AG10803 (cell line): ENCODE measurements at regions not wholly inside any gene's neighbourhood (a gene's known extent, or its start where the extent isn't known, plus 50 kb on each side); places are given as distances from the start of the nearest gene placed in this dataset.

ENCODE experiments used
- DNase-seq: peaks from one replicate; pipeline ENCODE4 v3.0.0; 2010; ENCODE audit warnings: low read depth
- H3K4me3 ChIP-seq: 2 replicates; pipeline ENCODE4 v1.5.1; 2011; ENCODE audit warnings: mild to moderate bottlenecking, low read length, control low read depth
- TF ChIP-seq, protein P1 (sequence below): conservative IDR thresholded peaks from 2 replicates; pipeline ENCODE4 v1.5.1; 2011; ENCODE audit warnings: mild to moderate bottlenecking, low read length, control low read depth, inconsistent platforms

DNA sequence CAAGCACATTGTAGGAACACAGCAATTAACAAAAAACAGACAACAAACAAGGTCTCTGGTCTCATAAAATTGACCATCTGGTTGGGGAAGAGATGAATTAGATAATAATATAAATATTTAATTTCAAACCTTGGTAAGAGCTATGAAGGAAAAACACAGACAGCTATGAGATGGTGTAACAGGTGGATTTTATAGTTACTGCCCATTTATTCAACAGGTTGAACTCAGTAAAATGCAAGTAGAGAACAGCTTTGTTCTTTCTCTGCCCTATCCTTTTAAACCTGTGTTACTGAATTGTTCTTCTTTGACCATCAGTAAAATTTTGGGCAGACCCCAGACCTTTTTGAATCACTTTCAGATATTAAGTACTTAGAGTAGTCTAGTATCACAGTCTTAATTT lies 77.6 kb upstream of the FAM216B start:
- no peak overlapping the region for H3K4me3 ChIP-seq
- no peak for DNase-seq
- TF ChIP-seq, protein P1, sequence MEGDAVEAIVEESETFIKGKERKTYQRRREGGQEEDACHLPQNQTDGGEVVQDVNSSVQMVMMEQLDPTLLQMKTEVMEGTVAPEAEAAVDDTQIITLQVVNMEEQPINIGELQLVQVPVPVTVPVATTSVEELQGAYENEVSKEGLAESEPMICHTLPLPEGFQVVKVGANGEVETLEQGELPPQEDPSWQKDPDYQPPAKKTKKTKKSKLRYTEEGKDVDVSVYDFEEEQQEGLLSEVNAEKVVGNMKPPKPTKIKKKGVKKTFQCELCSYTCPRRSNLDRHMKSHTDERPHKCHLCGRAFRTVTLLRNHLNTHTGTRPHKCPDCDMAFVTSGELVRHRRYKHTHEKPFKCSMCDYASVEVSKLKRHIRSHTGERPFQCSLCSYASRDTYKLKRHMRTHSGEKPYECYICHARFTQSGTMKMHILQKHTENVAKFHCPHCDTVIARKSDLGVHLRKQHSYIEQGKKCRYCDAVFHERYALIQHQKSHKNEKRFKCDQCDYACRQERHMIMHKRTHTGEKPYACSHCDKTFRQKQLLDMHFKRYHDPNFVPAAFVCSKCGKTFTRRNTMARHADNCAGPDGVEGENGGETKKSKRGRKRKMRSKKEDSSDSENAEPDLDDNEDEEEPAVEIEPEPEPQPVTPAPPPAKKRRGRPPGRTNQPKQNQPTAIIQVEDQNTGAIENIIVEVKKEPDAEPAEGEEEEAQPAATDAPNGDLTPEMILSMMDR, result no peak

DNA sequence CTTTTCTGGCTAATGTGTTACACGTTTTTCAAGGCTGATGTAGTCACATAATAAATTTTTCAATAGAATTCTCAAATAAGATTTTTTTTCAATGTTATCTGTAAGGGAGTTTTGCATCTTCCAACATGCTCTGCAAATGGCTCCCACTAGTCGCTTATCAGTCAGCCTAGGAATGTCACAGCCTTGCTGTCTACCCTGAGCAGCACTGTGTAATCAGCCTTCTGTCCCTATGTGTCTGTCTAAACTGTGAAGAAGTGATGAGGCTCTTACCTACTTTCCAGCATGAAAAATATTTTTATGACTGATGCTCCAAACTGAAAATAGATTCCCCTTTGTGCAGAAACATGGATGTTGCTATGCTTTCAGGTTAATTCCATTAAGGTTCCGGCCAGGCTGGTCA lies 75.1 kb upstream of the FAM216B start:
- H3K4me3 ChIP-seq, result no peak overlapping the region
- TF ChIP-seq, protein P1, result no peak
- DNase-seq, result no peak

DNA sequence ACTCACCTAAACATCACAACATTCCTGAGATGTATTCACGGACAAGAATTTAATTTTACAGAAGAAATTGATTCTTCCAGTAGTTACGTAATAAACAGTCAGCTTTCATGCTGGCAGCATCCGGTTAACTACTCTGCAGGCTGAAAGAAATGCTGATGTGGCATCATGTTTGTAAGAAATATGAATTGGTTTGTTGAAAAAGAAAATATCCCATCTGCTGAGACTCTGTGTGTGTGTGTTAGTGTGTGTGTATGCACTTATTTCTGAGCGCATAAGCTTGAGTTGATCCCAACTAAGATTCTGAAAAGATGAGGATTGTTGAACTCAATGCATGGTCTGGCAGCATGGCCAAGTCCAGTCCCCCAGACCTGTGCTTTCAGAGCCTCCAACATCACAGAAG lies 74.3 kb upstream of the FAM216B start:
- no peak overlapping the region for H3K4me3 ChIP-seq
- TF ChIP-seq, protein P1, result no peak
- peak; percentile 48 for DNase-seq

DNA sequence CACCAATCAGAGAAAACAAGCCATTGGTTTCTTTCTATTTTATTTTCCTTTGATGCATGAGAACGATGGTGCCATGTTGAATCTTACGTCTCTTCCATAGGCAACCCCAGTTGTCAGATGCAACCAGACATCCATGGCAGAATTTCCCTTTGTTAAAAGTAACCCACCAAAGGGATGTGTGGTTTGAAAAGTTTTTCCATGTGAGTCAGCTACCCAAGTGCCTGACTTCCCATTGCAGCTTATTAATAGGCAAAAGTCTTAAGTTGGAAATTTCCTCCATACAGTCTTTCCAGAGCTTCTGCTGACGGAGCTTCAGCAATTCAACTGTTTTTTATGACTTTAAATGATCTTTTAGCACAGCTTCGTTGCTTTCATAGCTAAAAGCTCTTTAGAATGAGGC lies 73.8 kb upstream of the FAM216B start:
- peak; percentile 53 for DNase-seq
- H3K4me3 ChIP-seq, result no peak overlapping the region
- TF ChIP-seq, protein P1, result no peak

DNA sequence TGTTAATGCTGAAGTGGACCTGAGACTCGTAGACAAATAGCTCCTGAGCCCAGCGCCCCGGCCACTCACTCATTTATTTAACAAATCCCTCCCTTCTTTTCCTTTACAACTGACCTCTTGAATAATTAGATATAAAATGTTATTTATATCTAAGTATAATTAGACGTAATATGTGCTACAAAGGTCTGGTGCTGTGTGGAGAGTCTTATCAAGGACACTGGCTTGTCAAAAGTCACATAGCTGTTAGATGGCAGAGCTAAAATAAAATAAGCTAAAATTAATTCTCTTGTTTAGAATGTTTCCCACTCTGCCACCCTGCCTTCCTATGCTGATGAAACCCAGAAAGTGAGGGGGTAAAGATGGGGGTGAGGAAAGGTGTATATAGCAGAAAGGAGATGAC lies 73.0 kb upstream of the FAM216B start:
- H3K4me3 ChIP-seq, result no peak overlapping the region
- TF ChIP-seq, protein P1, result no peak
- no peak for DNase-seq

DNA sequence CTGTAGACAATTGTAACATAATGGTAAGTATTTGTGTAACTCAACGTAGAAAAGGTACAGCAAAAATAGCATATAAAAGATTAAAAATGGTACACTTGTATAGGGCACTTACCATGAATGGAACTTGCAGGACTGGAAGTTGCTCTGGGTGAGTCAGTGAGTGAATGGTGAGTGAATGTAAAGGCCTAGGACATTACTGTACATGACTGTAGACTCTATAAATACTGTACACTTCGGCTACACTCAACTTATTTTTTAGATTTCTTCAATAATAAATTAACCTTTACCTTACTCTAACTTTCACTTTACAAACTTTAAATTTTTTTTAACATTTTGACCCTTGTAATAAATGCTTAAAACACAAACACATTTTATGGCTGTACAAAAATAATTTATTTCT lies 72.1 kb upstream of the FAM216B start:
- no peak for DNase-seq
- no peak overlapping the region for H3K4me3 ChIP-seq
- TF ChIP-seq, protein P1, result no peak

DNA sequence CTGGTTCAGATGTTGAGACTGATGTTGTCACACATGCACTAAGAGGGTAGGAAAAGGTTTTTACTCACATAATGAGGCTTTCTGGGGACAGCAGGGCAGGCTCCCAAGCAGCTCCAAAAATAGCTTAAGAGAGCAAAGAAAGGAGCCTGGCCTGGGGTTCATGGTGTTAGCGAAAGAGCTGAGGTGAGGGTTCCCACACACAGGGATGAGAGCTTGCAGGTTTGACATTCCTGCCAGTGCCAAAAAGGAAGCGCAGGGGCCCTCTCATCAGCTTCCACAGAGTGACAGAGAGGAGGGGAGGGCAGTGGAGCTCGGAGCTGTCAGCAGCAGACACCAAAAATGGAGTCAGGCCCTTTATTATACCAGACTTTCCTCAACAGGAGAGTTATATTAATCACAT lies 65.5 kb upstream of the FAM216B start:
- no peak overlapping the region for H3K4me3 ChIP-seq
- no peak for DNase-seq
- TF ChIP-seq, protein P1, result no peak
